ENCODE measurements at regions not wholly inside any gene's neighbourhood (a gene's known extent, or its start where the extent isn't known, plus 50 kb on each side); places are given as distances from the start of the nearest gene placed in this dataset.

DNA sequence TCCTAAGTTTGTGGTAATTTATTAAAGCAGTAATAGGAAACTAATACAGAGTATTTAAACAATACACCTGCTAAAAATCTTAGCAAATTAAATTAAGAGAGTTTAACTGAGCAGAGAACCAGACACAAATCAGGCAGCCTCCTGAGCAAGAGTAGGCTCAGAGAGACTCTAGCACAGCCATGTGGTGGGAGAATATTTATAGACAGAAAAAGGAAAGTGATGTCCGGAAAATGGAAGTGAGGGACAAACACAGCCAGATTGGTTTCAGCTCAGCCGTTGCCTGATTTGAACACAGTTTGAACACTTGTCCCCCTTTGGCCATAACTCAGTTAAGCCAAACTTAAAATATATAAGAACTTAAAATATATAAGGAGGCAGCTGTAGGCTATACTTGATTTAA lies 192.6 kb upstream of the PSMD7 start:
- H3K4me3 ChIP-seq (replicated peaks; ENCODE audit: low read depth, low read length): no peak overlapping the region
- no peak for DNase-seq (ENCODE audit: extremely low read depth, low read depth)
- TF ChIP-seq CTCF (IDR thresholded peaks at IDR 0.05; ENCODE audit: low read depth, low read length, missing control alignments): no peak

DNA sequence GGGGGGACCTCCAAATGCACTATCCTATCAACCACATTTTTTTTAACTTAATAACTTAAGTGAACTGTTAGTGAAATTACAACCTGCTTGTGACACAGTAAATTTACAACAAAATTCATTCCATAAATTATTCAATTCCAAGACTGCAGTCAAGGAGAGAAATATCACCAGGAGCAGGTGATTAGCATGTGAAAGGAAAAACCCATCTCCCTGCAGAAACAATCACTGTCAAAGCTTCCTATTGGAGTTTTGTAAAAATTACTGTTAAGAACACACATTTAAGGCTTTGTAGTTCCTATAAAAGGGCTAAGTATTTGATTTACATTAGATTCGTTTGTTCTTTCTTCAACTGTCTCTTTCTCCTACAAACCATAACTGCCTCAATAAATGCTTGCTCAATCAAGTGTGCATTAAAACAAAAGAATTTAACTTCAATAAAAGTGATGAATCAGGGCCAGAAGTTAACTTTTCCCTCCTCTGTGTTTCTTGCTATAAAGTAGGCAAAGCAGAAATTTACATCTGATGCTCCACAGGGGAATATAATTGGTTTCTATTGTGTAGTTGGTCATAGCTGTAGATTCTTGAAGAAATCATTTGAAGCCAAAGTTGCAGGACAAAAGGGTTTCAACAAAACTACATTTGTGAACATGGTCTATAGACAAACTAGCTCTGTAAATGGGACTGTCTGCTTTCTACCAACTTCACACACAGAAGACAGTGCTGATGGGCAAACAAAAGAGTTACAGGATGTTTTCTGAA lies 195.1 kb upstream of the PSMD7 start:
- DNase-seq (ENCODE audit: extremely low read depth, low read depth): no peak
- no peak for TF ChIP-seq CTCF (IDR thresholded peaks at IDR 0.05; ENCODE audit: low read depth, low read length, missing control alignments)
- H3K4me3 ChIP-seq (replicated peaks; ENCODE audit: low read depth, low read length): no peak overlapping the region

DNA sequence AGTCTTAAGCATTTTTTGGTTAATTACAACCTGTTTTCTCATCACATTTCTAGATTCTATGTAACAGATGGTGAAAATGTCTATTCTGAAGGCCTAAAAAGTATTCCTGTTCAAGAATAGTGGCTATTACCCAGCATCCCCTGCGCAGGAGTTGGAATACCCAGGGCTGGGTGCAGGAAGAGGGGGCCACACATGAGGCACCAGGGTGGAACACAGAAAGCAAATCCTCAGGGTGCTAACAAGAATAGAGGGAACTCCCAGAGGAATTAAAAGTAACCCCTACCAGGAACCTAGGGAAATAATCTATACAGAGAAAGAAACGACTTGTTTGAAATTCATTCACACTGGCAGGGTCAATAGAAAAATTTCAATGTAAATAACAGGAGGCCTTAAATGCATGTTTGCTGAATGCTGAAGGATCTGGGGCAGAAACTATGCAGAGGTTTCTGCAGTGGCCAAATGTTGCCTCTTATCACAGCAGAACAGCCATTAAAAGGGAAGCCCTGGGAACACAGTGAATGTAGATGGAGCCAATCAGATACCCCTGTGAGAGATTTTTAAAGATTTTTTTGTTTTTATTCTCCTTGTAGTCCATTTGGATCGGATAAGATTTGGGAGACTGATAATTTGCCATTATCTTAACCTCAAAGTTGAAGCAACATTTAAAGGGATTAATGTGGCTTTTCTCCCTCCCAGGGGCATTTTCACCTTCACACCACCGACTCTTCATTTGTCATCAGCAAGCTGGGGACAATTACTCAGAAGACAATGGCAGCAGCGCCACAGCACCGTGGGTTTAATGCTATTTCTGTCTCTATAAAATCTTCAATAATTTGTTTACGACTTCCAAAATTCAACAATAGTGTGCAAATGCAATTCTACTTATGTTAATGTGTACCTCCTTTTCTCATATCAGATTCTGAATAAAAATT lies 196.0 kb upstream of the PSMD7 start:
- H3K4me3 ChIP-seq (replicated peaks; ENCODE audit: low read depth, low read length): no peak overlapping the region
- DNase-seq (ENCODE audit: extremely low read depth, low read depth): no peak
- no peak for TF ChIP-seq CTCF (IDR thresholded peaks at IDR 0.05; ENCODE audit: low read depth, low read length, missing control alignments)

DNA sequence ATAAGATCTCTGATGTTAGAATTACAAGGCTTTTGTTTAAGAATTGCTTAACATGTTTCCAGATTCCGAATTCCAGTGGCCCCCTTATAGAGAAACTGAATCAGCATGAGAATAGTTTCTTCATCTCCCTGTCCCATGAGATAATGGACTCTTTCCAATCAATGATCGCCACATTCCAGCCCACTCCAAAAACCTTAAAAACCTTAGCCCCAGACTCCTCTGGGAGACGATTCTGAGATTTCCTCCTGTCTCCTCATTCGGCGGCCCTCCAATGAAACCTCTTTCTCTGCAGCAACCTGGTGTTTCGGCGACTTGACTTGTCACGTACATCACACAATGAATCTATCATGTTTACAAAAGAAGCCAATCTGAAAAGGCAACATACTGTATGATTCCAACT lies 197.1 kb upstream of the PSMD7 start:
- TF ChIP-seq CTCF (IDR thresholded peaks at IDR 0.05; ENCODE audit: low read depth, low read length, missing control alignments): no peak
- no peak overlapping the region for H3K4me3 ChIP-seq (replicated peaks; ENCODE audit: low read depth, low read length)
- no peak for DNase-seq (ENCODE audit: extremely low read depth, low read depth)

DNA sequence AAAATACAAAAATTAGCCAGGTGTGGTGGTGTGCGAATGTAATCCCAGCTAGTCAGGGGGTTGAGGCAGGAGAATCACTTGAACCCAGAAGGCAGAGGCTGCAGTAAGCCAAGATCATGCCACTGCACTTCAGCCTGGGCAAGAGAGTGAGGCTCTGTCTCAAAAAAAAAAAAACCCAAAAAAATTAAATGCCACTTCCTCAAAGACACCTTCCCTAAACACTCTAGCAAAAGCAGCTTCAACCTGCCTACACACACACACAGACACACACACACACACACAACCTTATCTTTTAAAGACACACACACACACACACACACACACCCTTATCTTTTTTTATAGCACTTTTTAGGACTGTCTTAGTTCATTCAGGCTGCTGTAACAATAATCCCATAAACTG lies 201.7 kb upstream of the PSMD7 start:
- no peak for TF ChIP-seq CTCF (IDR thresholded peaks at IDR 0.05; ENCODE audit: low read depth, low read length, missing control alignments)
- DNase-seq (ENCODE audit: extremely low read depth, low read depth): no peak
- H3K4me3 ChIP-seq (replicated peaks; ENCODE audit: low read depth, low read length): no peak overlapping the region

- no peak for DNase-seq (ENCODE audit: extremely low read depth, low read depth)
- TF ChIP-seq CTCF (IDR thresholded peaks at IDR 0.05; ENCODE audit: low read depth, low read length, missing control alignments): no peak
- H3K4me3 ChIP-seq (replicated peaks; ENCODE audit: low read depth, low read length): no peak overlapping the region
Observed at GRCh38 chr16:74094514-74094913, 202.1 kb upstream of the PSMD7 start.

Data from HFF-Myc (cell line).